Brain microvascular endothelial cell (primary cell): ENCODE measurements at regions not wholly inside any gene's neighbourhood (a gene's known extent, or its start where the extent isn't known, plus 50 kb on each side); places are given as distances from the start of the nearest gene placed in this dataset.

ENCODE experiments used
- DNase-seq: peaks from one replicate; pipeline ENCODE4 v3.0.0-alpha.2; 2020
- H3K27ac ChIP-seq: fragments of 250-450 bp; sonication (Bioruptor Pico); 2 replicates; pipeline ENCODE4 v1.5.1; 2020; ENCODE audit warnings: mild to moderate bottlenecking, moderate library complexity
- H3K27me3 ChIP-seq: fragments of 250-450 bp; sonication (Bioruptor Pico); replicated peaks from 2 replicates; pipeline ENCODE4 v1.5.1; 2020; ENCODE audit warnings: mild to moderate bottlenecking
- H3K36me3 ChIP-seq: fragments of 250-450 bp; sonication (Bioruptor Pico); replicated peaks from 2 replicates; pipeline ENCODE4 v1.5.1; 2020; ENCODE audit warnings: mild to moderate bottlenecking
- H3K4me3 ChIP-seq: 2 replicates; pipeline ENCODE4 v1.5.1; 2011; ENCODE audit warnings: low read depth, mild to moderate bottlenecking, control low read depth, low read length, moderate library complexity
- in situ Hi-C: cut with HindIII; loops from 2 replicates; pipeline ENCODE4 v1.10.0; 2017; ENCODE audit warnings: low sequenced_read_pairs, low pct_ligation_motif_present
- TF ChIP-seq, protein P1 (sequence below): IDR thresholded peaks from 2 replicates; pipeline ENCODE4 v1.5.1; 2011; ENCODE audit warnings: low read depth, mild to moderate bottlenecking, moderate library complexity, low read length, control low read depth, inconsistent platforms; ENCODE audit errors: missing control alignments

DNA sequence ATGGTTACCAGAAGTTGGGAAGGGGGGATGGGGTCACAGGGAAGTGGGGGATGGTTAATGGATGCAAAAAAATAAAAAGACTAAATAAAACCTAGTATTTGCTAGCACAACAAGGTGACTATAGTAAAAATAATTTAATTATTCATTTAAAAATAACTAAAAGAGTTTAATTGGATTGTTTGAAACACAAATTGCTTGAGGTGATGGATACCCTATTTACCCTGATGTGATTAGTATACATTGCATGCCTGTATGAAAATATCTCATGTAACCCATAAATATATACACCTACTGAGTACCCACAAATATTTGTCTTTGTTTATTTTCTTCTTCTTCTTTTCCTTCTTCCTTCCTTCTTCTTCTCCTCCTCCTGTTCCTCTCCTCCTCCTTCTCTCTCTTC lies 57.8 kb upstream of the MACF1 start:
- TF ChIP-seq, protein P1, sequence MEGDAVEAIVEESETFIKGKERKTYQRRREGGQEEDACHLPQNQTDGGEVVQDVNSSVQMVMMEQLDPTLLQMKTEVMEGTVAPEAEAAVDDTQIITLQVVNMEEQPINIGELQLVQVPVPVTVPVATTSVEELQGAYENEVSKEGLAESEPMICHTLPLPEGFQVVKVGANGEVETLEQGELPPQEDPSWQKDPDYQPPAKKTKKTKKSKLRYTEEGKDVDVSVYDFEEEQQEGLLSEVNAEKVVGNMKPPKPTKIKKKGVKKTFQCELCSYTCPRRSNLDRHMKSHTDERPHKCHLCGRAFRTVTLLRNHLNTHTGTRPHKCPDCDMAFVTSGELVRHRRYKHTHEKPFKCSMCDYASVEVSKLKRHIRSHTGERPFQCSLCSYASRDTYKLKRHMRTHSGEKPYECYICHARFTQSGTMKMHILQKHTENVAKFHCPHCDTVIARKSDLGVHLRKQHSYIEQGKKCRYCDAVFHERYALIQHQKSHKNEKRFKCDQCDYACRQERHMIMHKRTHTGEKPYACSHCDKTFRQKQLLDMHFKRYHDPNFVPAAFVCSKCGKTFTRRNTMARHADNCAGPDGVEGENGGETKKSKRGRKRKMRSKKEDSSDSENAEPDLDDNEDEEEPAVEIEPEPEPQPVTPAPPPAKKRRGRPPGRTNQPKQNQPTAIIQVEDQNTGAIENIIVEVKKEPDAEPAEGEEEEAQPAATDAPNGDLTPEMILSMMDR: no peak
- Histone ChIP-seq H3K4me3 (no peak overlapping the region), H3K27me3 (no peaks in the 10 kb centered on the region), H3K27ac (no peak overlapping the region), H3K36me3 (no peaks in the 10 kb centered on the region)
- DNase-seq: no peak
- in situ Hi-C loops: no loop called here

DNA sequence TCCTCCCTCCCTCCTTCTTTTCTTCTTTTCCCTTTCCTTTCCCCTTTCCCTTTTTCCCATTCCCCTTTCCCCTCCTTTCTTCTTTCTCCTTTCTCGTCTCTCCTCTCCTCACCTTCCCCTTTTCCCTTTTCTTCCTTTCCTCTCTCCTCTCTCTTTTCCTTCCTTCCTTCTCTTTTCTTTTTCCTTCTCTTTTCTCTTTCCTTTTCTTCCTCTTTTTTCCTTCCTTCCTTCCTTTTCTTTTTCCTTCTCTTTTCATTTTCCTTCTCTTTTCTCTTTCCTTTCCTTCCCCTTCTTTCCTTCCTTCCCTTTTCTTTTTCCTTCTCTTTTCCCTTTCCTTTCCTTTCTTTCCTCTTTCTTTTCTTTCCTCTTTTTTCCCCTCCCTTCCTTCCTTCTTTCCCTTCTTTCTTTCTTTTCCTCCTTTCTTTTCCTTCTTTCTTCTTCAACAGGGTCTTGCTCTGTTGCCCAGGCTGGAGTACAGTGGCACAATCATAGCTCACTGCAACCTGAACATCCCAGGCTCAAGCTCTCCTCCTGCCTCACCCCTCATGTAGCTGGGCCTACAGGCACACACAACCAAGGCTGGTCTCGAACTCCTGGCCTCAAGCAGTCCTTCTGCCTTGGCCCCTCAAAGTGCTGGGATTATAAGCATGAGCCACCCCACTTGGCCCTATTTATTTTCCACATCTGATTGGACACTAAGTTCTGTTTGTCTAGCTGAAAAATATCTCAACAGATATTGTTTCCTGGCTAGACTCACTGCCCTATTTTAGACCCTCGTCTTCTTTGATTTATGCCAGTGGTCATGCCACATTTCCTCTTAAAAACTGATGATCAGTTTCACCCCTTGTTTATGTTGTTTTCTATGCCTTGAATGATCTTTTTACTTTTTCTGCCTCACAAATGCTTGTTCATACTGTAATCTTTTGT lies 57.1 kb upstream of the MACF1 start:
- no peak for DNase-seq
- Histone ChIP-seq H3K4me3 (no peak overlapping the region), H3K27ac (no peak overlapping the region), H3K36me3 (no peaks in the 10 kb centered on the region), H3K27me3 (no peaks in the 10 kb centered on the region)
- in situ Hi-C loops: no loop called here
- TF ChIP-seq, protein P1: no peak

DNA sequence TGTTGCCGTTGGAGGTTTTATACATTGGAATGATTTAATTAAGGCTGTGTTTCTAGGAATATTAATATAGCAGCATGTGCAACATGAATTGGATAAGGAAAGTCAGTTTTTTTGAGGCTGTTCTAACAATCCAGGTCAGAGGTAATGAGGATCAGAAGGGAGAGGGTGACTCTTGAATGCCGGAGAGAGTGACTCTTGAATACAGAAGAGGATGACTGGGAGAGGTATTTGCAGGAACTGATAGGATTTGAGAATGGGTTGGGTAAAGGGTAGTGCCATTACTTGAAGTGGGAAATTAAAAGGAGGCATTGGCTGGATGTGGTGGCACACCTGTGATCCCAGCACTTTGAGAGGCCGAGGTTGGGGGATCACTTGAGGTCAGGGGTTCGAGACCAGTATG lies 55.6 kb upstream of the MACF1 start:
- Histone ChIP-seq H3K27me3 (no peaks in the 10 kb centered on the region), H3K4me3 (no peak overlapping the region), H3K36me3 (no peaks in the 10 kb centered on the region), H3K27ac (no peak overlapping the region)
- in situ Hi-C loops: no loop called here
- TF ChIP-seq, protein P1: no peak
- DNase-seq: no peak

DNA sequence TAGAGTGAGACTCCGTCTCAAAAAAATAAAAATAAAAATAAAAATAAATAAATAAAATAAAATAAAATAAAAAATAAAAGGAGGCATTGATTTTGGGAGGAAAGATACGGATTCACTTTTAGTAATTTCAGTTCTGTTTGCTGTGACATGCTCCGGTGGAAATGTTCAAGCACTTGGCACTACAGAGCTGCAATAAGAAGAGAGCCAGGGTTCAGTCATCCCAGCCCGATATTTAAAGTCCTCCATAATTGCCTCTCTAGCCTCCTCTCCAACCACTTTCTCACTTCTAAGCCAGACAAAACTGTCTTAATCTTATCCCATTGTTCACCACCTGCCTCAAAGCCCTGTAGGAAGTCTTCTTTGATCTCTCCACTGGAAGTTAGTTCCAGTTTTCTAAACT lies 55.0 kb upstream of the MACF1 start:
- TF ChIP-seq, protein P1: no peak
- Histone ChIP-seq H3K36me3 (no peaks in the 10 kb centered on the region), H3K27me3 (no peaks in the 10 kb centered on the region), H3K27ac (no peak overlapping the region), H3K4me3 (no peak overlapping the region)
- in situ Hi-C loops: no loop called here
- no peak for DNase-seq

DNA sequence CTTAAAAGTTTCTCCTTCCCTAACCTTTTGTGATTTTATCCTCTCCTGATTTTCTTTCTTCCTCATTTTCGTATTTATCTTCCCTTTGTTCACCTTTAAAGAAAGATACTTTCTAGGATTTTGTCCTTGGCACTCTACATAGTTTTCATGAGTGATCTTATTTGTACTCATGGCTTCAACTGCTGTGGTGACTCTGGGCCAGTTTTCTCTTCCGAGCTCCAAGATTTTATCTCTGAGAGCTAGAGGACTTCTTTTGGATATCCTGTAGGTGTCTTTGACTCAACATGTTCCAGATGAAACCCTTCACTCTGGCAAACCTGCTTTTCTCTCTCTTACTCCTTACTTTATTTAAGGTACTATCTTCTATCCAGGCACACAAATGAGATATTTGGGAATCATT lies 53.7 kb upstream of the MACF1 start:
- no peak for DNase-seq
- in situ Hi-C loops: no loop called here
- no peak overlapping the region for H3K27ac ChIP-seq
- no peak overlapping the region for H3K4me3 ChIP-seq
- TF ChIP-seq, protein P1: no peak
- no peaks in the 10 kb centered on the region for H3K27me3 ChIP-seq
- no peaks in the 10 kb centered on the region for H3K36me3 ChIP-seq
